Transverse colon (tissue), 4 donors: ENCODE measurements at regions not wholly inside any gene's neighbourhood (a gene's known extent, or its start where the extent isn't known, plus 50 kb on each side); places are given as distances from the start of the nearest gene placed in this dataset.

Experiments used
- CTCF ChIP-seq, 5 experiments: fragments of 200-600 bp in 3 of 5; fragments of 450-650 bp in 2 of 5; sonication (generic) in 3 of 5; IDR thresholded peaks; 1 replicate in 2 of 5; 2 replicates in 3 of 5; pipeline ENCODE4 v1.5.1; 2016 to 2017; ENCODE audit warnings: antibody characterized with exemption in 5 of 5, inconsistent platforms in 3 of 5, mild to moderate bottlenecking in 2 of 5, moderate library complexity in 1 of 5
- POLR2AphosphoS5 ChIP-seq, 3 donors: sonication (generic); formaldehyde crosslinking; IDR thresholded peaks; one replicate each; pipeline ENCODE4 v1.6.1; 2016; ENCODE audit warnings: antibody characterized with exemption in 3 of 3

- TF ChIP-seq POLR2AphosphoS5 (IDR thresholded peaks at IDR 0.05) (no peak), CTCF (IDR thresholded peaks at IDR 0.05) (no peak)
These were observed 1380.1 kb downstream of the SUCLG1 start for GRCh38 chr2:83079007-83079406.
